NCI-H748 treated with DMSO at 0.1 percent for 48 hours (cell line): ENCODE measurements at regions not wholly inside any gene's neighbourhood (a gene's known extent, or its start where the extent isn't known, plus 50 kb on each side); places are given as distances from the start of the nearest gene placed in this dataset.

Experiments
- DNase-seq: peaks from one replicate; lab custom pipeline; 2025; lab: John Stamatoyannopoulos, UW

GRCh38 chr12:62127516-62127915 is 132.7 kb upstream of the USP15 start:
- no peak for DNase-seq

- DNase-seq, result peak; percentile 47
These were observed 131.8 kb upstream of the USP15 start for GRCh38 chr12:62128175-62128975.

GRCh38 chr12:62129291-62129690 is 130.9 kb upstream of the USP15 start:
- no peak for DNase-seq

- DNase-seq, result no peak
These were observed 129.8 kb upstream of the USP15 start for GRCh38 chr12:62130402-62130801.

GRCh38 chr12:62130834-62131552 is 129.2 kb upstream of the USP15 start:
- DNase-seq, result no peak

GRCh38 chr12:62133440-62133839 is 126.8 kb upstream of the USP15 start:
- no peak for DNase-seq

GRCh38 chr12:62135553-62136200 is 124.5 kb upstream of the USP15 start:
- no peak for DNase-seq

GRCh38 chr12:62136496-62136895 is 123.7 kb upstream of the USP15 start:
- no peak for DNase-seq

- no peak for DNase-seq
These were observed 121.7 kb upstream of the USP15 start for GRCh38 chr12:62138527-62138926.

GRCh38 chr12:62146318-62146717 is 113.9 kb upstream of the USP15 start:
- DNase-seq, result no peak

- no peak for DNase-seq
These were observed 102.2 kb upstream of the USP15 start for GRCh38 chr12:62158013-62158412.

- no peak for DNase-seq
These were observed 101.5 kb upstream of the USP15 start for GRCh38 chr12:62158461-62159360.

GRCh38 chr12:62162214-62162613 is 98.0 kb upstream of the USP15 start:
- no peak for DNase-seq

GRCh38 chr12:62163368-62163767 is 96.8 kb upstream of the USP15 start:
- no peak for DNase-seq

- DNase-seq, result no peak
These were observed 96.2 kb upstream of the USP15 start for GRCh38 chr12:62164036-62164435.

GRCh38 chr12:62166525-62166924 is 93.7 kb upstream of the USP15 start:
- DNase-seq, result no peak

GRCh38 chr12:62168411-62168810 is 91.8 kb upstream of the USP15 start:
- DNase-seq, result no peak

- no peak for DNase-seq
These were observed 90.0 kb upstream of the USP15 start for GRCh38 chr12:62170241-62170640.

- no peak for DNase-seq
These were observed 69.3 kb upstream of the USP15 start for GRCh38 chr12:62190689-62191490.

- no peak for DNase-seq
These were observed 68.6 kb upstream of the USP15 start for GRCh38 chr12:62191491-62192179.
